ENCODE measurements at regions not wholly inside any gene's neighbourhood (a gene's known extent, or its start where the extent isn't known, plus 50 kb on each side); places are given as distances from the start of the nearest gene placed in this dataset.
"Not testable (repeated sequence)": the region's sequence is repeated elsewhere in the genome, so short reads cannot be mapped to it uniquely, and the experiment has no call there.

- DNase-seq (ENCODE audit: low spot score), result no peak
These were observed 202.3 kb upstream of the PITRM1 start for GRCh38 chr10:3374914-3375313.

GRCh38 chr10:3373374-3374027, 200.9 kb upstream of the PITRM1 start:
- DNase-seq (ENCODE audit: low spot score), result not testable (repeated sequence)

GRCh38 chr10:3372281-3372680, 199.7 kb upstream of the PITRM1 start:
- no peak for DNase-seq (ENCODE audit: low spot score)

- not testable (repeated sequence) for DNase-seq (ENCODE audit: low spot score)
These were observed 199.0 kb upstream of the PITRM1 start for GRCh38 chr10:3371624-3372023.

GRCh38 chr10:3366735-3367405, 194.3 kb upstream of the PITRM1 start:
- DNase-seq (ENCODE audit: low spot score), result no peak

GRCh38 chr10:3366043-3366442, 193.5 kb upstream of the PITRM1 start:
- no peak for DNase-seq (ENCODE audit: low spot score)

- no peak for DNase-seq (ENCODE audit: low spot score)
These were observed 193.0 kb upstream of the PITRM1 start for GRCh38 chr10:3365630-3366029.

- DNase-seq (ENCODE audit: low spot score), result no peak
These were observed 192.3 kb upstream of the PITRM1 start for GRCh38 chr10:3364768-3365480.

- DNase-seq (ENCODE audit: low spot score), result no peak
These were observed 190.9 kb upstream of the PITRM1 start for GRCh38 chr10:3363311-3364045.

GRCh38 chr10:3362394-3362793, 189.8 kb upstream of the PITRM1 start:
- DNase-seq (ENCODE audit: low spot score), result no peak

- no peak for DNase-seq (ENCODE audit: low spot score)
These were observed 189.1 kb upstream of the PITRM1 start for GRCh38 chr10:3361640-3362039.

GRCh38 chr10:3357737-3358136, 185.2 kb upstream of the PITRM1 start:
- DNase-seq (ENCODE audit: low spot score), result no peak

GRCh38 chr10:3355536-3355935, 183.0 kb upstream of the PITRM1 start:
- no peak for DNase-seq (ENCODE audit: low spot score)

GRCh38 chr10:3354174-3354900, 181.8 kb upstream of the PITRM1 start:
- DNase-seq (ENCODE audit: low spot score), result no peak

- DNase-seq (ENCODE audit: low spot score), result no peak
These were observed 180.7 kb upstream of the PITRM1 start for GRCh38 chr10:3353235-3353634.

- DNase-seq (ENCODE audit: low spot score), result no peak
These were observed 178.2 kb upstream of the PITRM1 start for GRCh38 chr10:3350617-3351258.

GRCh38 chr10:3350205-3350604, 177.6 kb upstream of the PITRM1 start:
- no peak for DNase-seq (ENCODE audit: low spot score)

- DNase-seq (ENCODE audit: low spot score), result no peak
These were observed 176.0 kb upstream of the PITRM1 start for GRCh38 chr10:3348564-3348963.

- DNase-seq (ENCODE audit: low spot score), result no peak
These were observed 175.0 kb upstream of the PITRM1 start for GRCh38 chr10:3347413-3348182.

- DNase-seq (ENCODE audit: low spot score), result no peak
These were observed 174.3 kb upstream of the PITRM1 start for GRCh38 chr10:3346851-3347250.

GRCh38 chr10:3342771-3343170, 170.2 kb upstream of the PITRM1 start:
- no peak for DNase-seq (ENCODE audit: low spot score)

All from CD4-positive, alpha-beta T cell treated with Interleukin-2 at 100 ng/mL for 4 hours (primary cell).